GM12878 (cell line): ENCODE measurements at regions not wholly inside any gene's neighbourhood (a gene's known extent, or its start where the extent isn't known, plus 50 kb on each side); places are given as distances from the start of the nearest gene placed in this dataset.

Experiments used
- ATAC-seq: fragments of 200-7000 bp; cut with Tn5 transposase; 3 replicates; pipeline ENCODE4 v1.9.1; 2020; ENCODE audit warnings: mild to moderate bottlenecking, moderate library complexity
- BruUV-seq: library from RNA; stranded (reverse); fragments of 400-500 nt; replicated peaks from 2 replicates; lab custom pipeline; 2021; lab: Mats Ljungman, UMichigan
- CTCF ChIA-PET: fragments of 300-600 bp; sonication (Branson Sonifier 250); formaldehyde crosslinking; extraction: SDS; loops from one replicate; lab custom pipeline; 2021; ENCODE audit warnings: inconsistent platforms; lab: Yijun Ruan, JAX
- POLR2A ChIA-PET: fragments of 350-600 bp; formaldehyde crosslinking; extraction: SDS; loops from one replicate; lab custom pipeline; 2021; ENCODE audit warnings: inconsistent platforms; lab: Charles Lee
- RAD21 ChIA-PET: fragments of 300-600 bp; sonication (Branson Sonifier 250); formaldehyde crosslinking; loops from one replicate; lab custom pipeline; 2023; ENCODE audit warnings: antibody characterized with exemption; ENCODE audit not compliant: unreplicated experiment; lab: Charles Lee
- SMC1A ChIA-PET: fragments of 300-600 bp; sonication (Branson Sonifier 250); formaldehyde crosslinking; loops from one replicate; lab custom pipeline; 2023; ENCODE audit not compliant: unreplicated experiment, uncharacterized antibody; lab: Charles Lee
- DNase-seq: peaks from one replicate; pipeline ENCODE4 v3.0.0-alpha.2; 2011; ENCODE audit warnings: low read depth, low spot score
- FAIRE-seq: peaks from 3 replicates; lab custom pipeline; 2011; peaks lifted over from hg19 to GRCh38; lab: Jason Lieb, UNC
- H2AFZ ChIP-seq: 2 replicates; pipeline ENCODE4 v1.6.0; 2011; ENCODE audit warnings: low read depth, low read length, control low read depth; ENCODE audit not compliant: control insufficient read depth
- H3K27ac ChIP-seq: 2 replicates; pipeline ENCODE4 v1.5.1; 2011; ENCODE audit warnings: control low read depth; ENCODE audit not compliant: control insufficient read depth, insufficient read depth
- H3K27me3 ChIP-seq, 2 experiments: replicated peaks in 1 of 2; 2 replicates each; pipeline versions ENCODE4 v1.6.0 to v1.6.1; 2011; ENCODE audit warnings: low read length in 1 of 2; ENCODE audit not compliant: control insufficient read depth in 2 of 2, insufficient read depth in 2 of 2
- H3K36me3 ChIP-seq, 2 experiments: 2 replicates each; pipeline ENCODE4 v1.5.1; 2011; ENCODE audit warnings: low read length in 1 of 2; ENCODE audit not compliant: control insufficient read depth in 2 of 2, insufficient read depth in 2 of 2
- H3K4me1 ChIP-seq: 2 replicates; pipeline ENCODE4 v1.6.1; 2011; ENCODE audit warnings: mild to moderate bottlenecking, low read length, moderate library complexity, mixed read lengths; ENCODE audit not compliant: control insufficient read depth, insufficient read depth
- H3K4me2 ChIP-seq: 2 replicates; pipeline ENCODE4 v1.6.0; 2011; ENCODE audit warnings: control low read depth; ENCODE audit not compliant: control insufficient read depth, insufficient read depth
- H3K4me3 ChIP-seq: fragments of 200-600 bp; sonication (generic); 2 replicates; pipeline ENCODE4 v1.5.1; 2016
- H3K79me2 ChIP-seq: 2 replicates; pipeline ENCODE4 v1.6.0; 2011; ENCODE audit warnings: low read length; ENCODE audit not compliant: control insufficient read depth, insufficient read depth
- H3K9ac ChIP-seq: 2 replicates; pipeline ENCODE4 v1.8.0; 2011; ENCODE audit warnings: low read length, control low read depth, mixed read lengths; ENCODE audit not compliant: control insufficient read depth, insufficient read depth
- H3K9me3 ChIP-seq: replicated peaks from 3 replicates; pipeline ENCODE4 v1.5.1; 2011; ENCODE audit warnings: mild to moderate bottlenecking, low read length; ENCODE audit not compliant: control insufficient read depth, insufficient read depth
- H4K20me1 ChIP-seq: 2 replicates; pipeline ENCODE4 v1.6.0; 2011; ENCODE audit not compliant: control insufficient read depth, insufficient read depth
- BACH1 ChIP-seq: fragments of 450-650 bp; IDR thresholded peaks from 2 replicates; pipeline ENCODE4 v1.6.1; 2017; ENCODE audit warnings: mild to moderate bottlenecking, borderline replicate concordance
- FOXM1 ChIP-seq: IDR thresholded peaks from 2 replicates; pipeline ENCODE4 v1.6.1; 2012; ENCODE audit warnings: low read depth, mild to moderate bottlenecking, inconsistent platforms, low read length, moderate library complexity
- MTA2 ChIP-seq: fragments of 450-650 bp; IDR thresholded peaks from 2 replicates; pipeline ENCODE4 v1.6.1; 2016; ENCODE audit warnings: low read depth, mild to moderate bottlenecking, moderate library complexity
- NR2C1 ChIP-seq: fragments of 450-650 bp; IDR thresholded peaks from 2 replicates; pipeline ENCODE4 v1.6.1; 2017; ENCODE audit warnings: antibody characterized with exemption, mild to moderate bottlenecking, moderate library complexity
- NRF1 ChIP-seq: conservative IDR thresholded peaks from 2 replicates; pipeline ENCODE4 v1.6.1; 2011; ENCODE audit warnings: mild to moderate bottlenecking, low read depth, low read length, improper control_type of control experiment
- POLR2A ChIP-seq: IDR thresholded peaks from 2 replicates; pipeline ENCODE4 v1.6.1; 2011; ENCODE audit warnings: low read depth, mild to moderate bottlenecking, low read length
- RAD21 ChIP-seq: IDR thresholded peaks from 2 replicates; pipeline ENCODE4 v1.6.1; 2011; ENCODE audit warnings: mild to moderate bottlenecking, low read depth, low read length, moderate library complexity; ENCODE audit not compliant: insufficient read depth
- RCOR1 ChIP-seq: conservative IDR thresholded peaks from 2 replicates; pipeline ENCODE4 v1.6.1; 2012; ENCODE audit warnings: low read depth, low read length, improper control_type of control experiment
- SP1 ChIP-seq: IDR thresholded peaks from one replicate; pipeline ENCODE4 v1.6.1; 2011; ENCODE audit warnings: low read depth, low read length
- SPI1 ChIP-seq: IDR thresholded peaks from 2 replicates; pipeline ENCODE4 v1.6.1; 2011; ENCODE audit warnings: low read depth, mild to moderate bottlenecking, low read length, moderate library complexity, borderline replicate concordance; ENCODE audit not compliant: insufficient read depth
- ZBED1 ChIP-seq: IDR thresholded peaks from 2 replicates; pipeline ENCODE4 v1.6.1; 2016; ENCODE audit warnings: borderline replicate concordance
- ZNF384 ChIP-seq: IDR thresholded peaks from 2 replicates; pipeline ENCODE4 v1.6.1; 2012; ENCODE audit warnings: low read depth, mild to moderate bottlenecking, low read length, improper control_type of control experiment, borderline replicate concordance
- WGBS: methylation state at CpG from one replicate; pipeline ENCODE4 v1.1.6; 2016; ENCODE audit warnings: low lambda C conversion rate; ENCODE audit not compliant: insufficient replicate concordance, insufficient coverage; ENCODE audit errors: missing lambda C conversion rate; 5-methylcytosine and 5-hydroxymethylcytosine counted together
- in situ Hi-C: fragments of 300-500 bp; cut with MboI; formaldehyde crosslinking; loops from 9 replicates; pipeline ENCODE4 v1.14.3; 2018; ENCODE audit warnings: mixed read lengths
- intact Hi-C: fragments of 100-400 bp; cut with micrococcal nuclease; formaldehyde crosslinking; loops from one replicate; pipeline ENCODE4 v1.14.2; 2022; ENCODE audit not compliant: unreplicated experiment
- TF ChIP-seq, protein P1 (sequence below): IDR thresholded peaks from 2 replicates; pipeline ENCODE4 v1.6.1; 2011; ENCODE audit warnings: mild to moderate bottlenecking, low read depth, low read length, moderate library complexity; ENCODE audit not compliant: insufficient replicate concordance

- intact Hi-C loops (no loop called here), in situ Hi-C loops (no loop called here)
- ChIA-PET SMC1A (no interaction called here), CTCF (no interaction called here), RAD21 (no interaction called here), POLR2A (no interaction called here)
- Histone ChIP-seq H3K4me1 (no peaks in the 10 kb centered on the region), H4K20me1 (no peaks in the 10 kb centered on the region), H3K4me2 (no peak overlapping the region), H3K9ac (no peak overlapping the region), H3K27me3 (no peaks in the 10 kb centered on the region), H3K27ac (no peak overlapping the region), H3K9me3 (no peaks in the 10 kb centered on the region), H2AFZ (no peak overlapping the region), H3K79me2 (no peaks in the 10 kb centered on the region), H3K4me3 (no peak overlapping the region), H3K36me3 (no peaks in the 10 kb centered on the region)
- FAIRE-seq, result no peak
- DNase-seq, result no peak
- WGBS, result 24% methylated on average over 2 of the region's 2 CpGs
- no peak for ATAC-seq
- no TSS peak for BruUV-seq
- TF ChIP-seq MTA2 (no peak), SPI1 (no peak), ZBED1 (no peak), BACH1 (no peak), NR2C1 (no peak), FOXM1 (no peak), RCOR1 (no peak), RAD21 (no peak), NRF1 (no peak), SP1 (no peak), ZNF384 (no peak), POLR2A (no peak)
- TF ChIP-seq, protein P1, sequence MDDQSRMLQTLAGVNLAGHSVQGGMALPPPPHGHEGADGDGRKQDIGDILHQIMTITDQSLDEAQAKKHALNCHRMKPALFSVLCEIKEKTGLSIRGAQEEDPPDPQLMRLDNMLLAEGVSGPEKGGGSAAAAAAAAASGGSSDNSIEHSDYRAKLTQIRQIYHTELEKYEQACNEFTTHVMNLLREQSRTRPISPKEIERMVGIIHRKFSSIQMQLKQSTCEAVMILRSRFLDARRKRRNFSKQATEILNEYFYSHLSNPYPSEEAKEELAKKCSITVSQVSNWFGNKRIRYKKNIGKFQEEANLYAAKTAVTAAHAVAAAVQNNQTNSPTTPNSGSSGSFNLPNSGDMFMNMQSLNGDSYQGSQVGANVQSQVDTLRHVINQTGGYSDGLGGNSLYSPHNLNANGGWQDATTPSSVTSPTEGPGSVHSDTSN, result no peak
These were observed 488.5 kb upstream of the MDFIC2 start for GRCh38 chr3:70800951-70801350.
